K562 (cell line): ENCODE measurements at regions not wholly inside any gene's neighbourhood (a gene's known extent, or its start where the extent isn't known, plus 50 kb on each side); places are given as distances from the start of the nearest gene placed in this dataset.
"Not testable (repeated sequence)": the region's sequence is repeated elsewhere in the genome, so short reads cannot be mapped to it uniquely, and the experiment has no call there.

Experiments used
- ATAC-seq: fragments of 200-7000 bp; cut with Tn5 transposase; 3 replicates; pipeline ENCODE4 v1.9.1; 2020; ENCODE audit warnings: moderate library complexity
- BruUV-seq: library from RNA; stranded (reverse); fragments of 400-500 nt; replicated peaks from 2 replicates; lab custom pipeline; 2021; lab: Mats Ljungman, UMichigan
- CTCF ChIA-PET: fragments of 300-600 bp; formaldehyde crosslinking; extraction: SDS; loops from one replicate; lab custom pipeline; 2021; ENCODE audit warnings: low intra/inter-chr PET ratio; lab: Yijun Ruan, JAX
- POLR2A ChIA-PET: fragments of 300-600, 350-650 bp; sonication (Branson Sonifier 250); formaldehyde crosslinking; extraction: SDS; loops from one replicate; lab custom pipeline; 2021; ENCODE audit warnings: antibody characterized with exemption, inconsistent platforms; lab: Yijun Ruan, JAX
- DNase-seq, 4 experiments: peaks; one replicate each; pipeline versions ENCODE4 v3.0.0 to v3.0.0-alpha.2; 2011 to 2018; ENCODE audit warnings: low spot score in 3 of 4, mixed read lengths in 3 of 4; ENCODE audit errors: extremely low read depth in 1 of 4
- FAIRE-seq: peaks from 2 replicates; lab custom pipeline; 2011; peaks lifted over from hg19 to GRCh38; lab: Jason Lieb, UNC
- H2AFZ ChIP-seq: 2 replicates; pipeline ENCODE4 v1.6.0; 2011; ENCODE audit warnings: low read depth, low read length, control low read depth, inconsistent platforms
- H3K27ac ChIP-seq: fragments of 200-600 bp; 3 replicates; pipeline ENCODE4 v1.8.0; 2011; ENCODE audit warnings: low read depth, mild to moderate bottlenecking, control low read depth, inconsistent platforms, low read length, moderate library complexity, mixed read lengths; ENCODE audit errors: extremely low read depth
- H3K27me3 ChIP-seq, 2 experiments: fragments of 300-600 bp in 1 of 2; 2 replicates in 1 of 2; 3 replicates in 1 of 2; pipeline versions ENCODE4 v1.6.0 to v1.8.0; 2011; ENCODE audit warnings: inconsistent platforms in 2 of 2, low read length in 2 of 2, mild to moderate bottlenecking in 1 of 2, mixed read lengths in 1 of 2, moderate library complexity in 1 of 2; ENCODE audit not compliant: control insufficient read depth in 2 of 2, insufficient read depth in 2 of 2
- H3K36me3 ChIP-seq: fragments of 300-600 bp; 3 replicates; pipeline ENCODE4 v1.8.0; 2011; ENCODE audit warnings: mild to moderate bottlenecking, low read length, inconsistent platforms; ENCODE audit not compliant: control insufficient read depth, insufficient read depth
- H3K4me1 ChIP-seq, 2 experiments: fragments of 200-600 bp in 1 of 2; replicated peaks in 1 of 2; 2 replicates in 1 of 2; 3 replicates in 1 of 2; pipeline versions ENCODE4 v1.5.1 to v1.8.0; 2011; ENCODE audit warnings: inconsistent platforms in 2 of 2, low read length in 2 of 2, mild to moderate bottlenecking in 1 of 2, mixed read lengths in 1 of 2, moderate library complexity in 1 of 2; ENCODE audit not compliant: control insufficient read depth in 2 of 2, insufficient read depth in 2 of 2
- H3K4me2 ChIP-seq: 2 replicates; pipeline ENCODE4 v1.6.1; 2011; ENCODE audit warnings: low read length, control low read depth, inconsistent platforms, mixed read lengths; ENCODE audit not compliant: insufficient read depth
- H3K4me3 ChIP-seq: fragments of 200-600 bp; sonication (generic), shearing (Covaris generic); 2 replicates; pipeline ENCODE4 v1.5.1; 2016; ENCODE audit warnings: control low read depth, inconsistent platforms
- H3K79me2 ChIP-seq: fragments of 200-600 bp; 3 replicates; pipeline ENCODE4 v1.8.0; 2011; ENCODE audit warnings: low read length, inconsistent platforms; ENCODE audit not compliant: control insufficient read depth, insufficient read depth
- H3K9ac ChIP-seq, 2 experiments: 2 replicates each; pipeline versions ENCODE4 v1.6.0 to v1.6.1; 2011; ENCODE audit warnings: low read depth in 2 of 2, low read length in 2 of 2, control low read depth in 1 of 2, inconsistent platforms in 1 of 2, mild to moderate bottlenecking in 1 of 2, mixed read lengths in 1 of 2; ENCODE audit not compliant: insufficient read depth in 1 of 2
- H3K9me1 ChIP-seq: one replicate; pipeline ENCODE4 v1.6.0; 2011; ENCODE audit warnings: inconsistent platforms, mild to moderate bottlenecking, low read length, moderate library complexity; ENCODE audit not compliant: control insufficient read depth, insufficient read depth
- H3K9me3 ChIP-seq: replicated peaks from 2 replicates; pipeline ENCODE4 v1.5.1; 2011; ENCODE audit warnings: low read depth, low read length, inconsistent platforms; ENCODE audit not compliant: control insufficient read depth, insufficient read depth
- H4K20me1 ChIP-seq: replicated peaks from 2 replicates; pipeline ENCODE4 v1.6.1; 2011; ENCODE audit warnings: low read length, inconsistent platforms, mixed read lengths; ENCODE audit not compliant: control insufficient read depth, insufficient read depth
- ESRRA ChIP-seq: fragments of 450-650 bp; IDR thresholded peaks from 2 replicates; pipeline ENCODE4 v1.6.1; 2014; ENCODE audit warnings: low read depth, mild to moderate bottlenecking, moderate library complexity, borderline replicate concordance
- STAT5A ChIP-seq: IDR thresholded peaks from 2 replicates; pipeline ENCODE4 v1.6.1; 2012; ENCODE audit warnings: low read length, inconsistent platforms, borderline replicate concordance
- UBTF ChIP-seq, 2 experiments: IDR thresholded peaks; 2 replicates each; pipeline ENCODE4 v1.6.1; 2012; ENCODE audit warnings: improper control_type of control experiment in 2 of 2, low read depth in 2 of 2, low read length in 2 of 2, borderline replicate concordance in 1 of 2
- ZNF165 ChIP-seq: fragments of 250-450 bp; sonication (Bioruptor Pico); IDR thresholded peaks from 2 replicates; pipeline ENCODE4 v1.4.0; 2020; ENCODE audit warnings: borderline replicate concordance
- ZNF740 ChIP-seq, 3 experiments: fragments of 200-800 bp in 1 of 3; sonication (Bioruptor generic) in 1 of 3; sonication (generic) in 1 of 3; formaldehyde crosslinking in 1 of 3; IDR thresholded peaks; 2 replicates each; pipeline versions ENCODE4 v1.6.1 to v1.8.0; 2016 to 2022; ENCODE audit warnings: mild to moderate bottlenecking in 2 of 3, missing compliant biosample characterization in 2 of 3, missing genetic modification characterization in 2 of 3, missing genetic modification reagents in 1 of 3
- WGBS: fragments of 100-300 bp; shearing (Covaris generic); methylation state at CpG from one replicate; pipeline ENCODE4 v1.1.6; 2016; ENCODE audit warnings: low coverage, mixed read lengths; ENCODE audit not compliant: insufficient coverage; ENCODE audit errors: missing lambda C conversion rate; 5-methylcytosine and 5-hydroxymethylcytosine counted together
- in situ Hi-C: fragments of 300-500 bp; cut with MboI; formaldehyde crosslinking; loops from 4 replicates; pipeline ENCODE4 v1.15.0; 2018; ENCODE audit warnings: inconsistent platforms, mixed read lengths
- intact Hi-C: fragments of 100-400 bp; cut with micrococcal nuclease; formaldehyde crosslinking; loops from 2 replicates; pipeline ENCODE4 v1.14.2; 2022

- intact Hi-C loops (no loop called here), in situ Hi-C loops (no loop called here)
- BruUV-seq: no TSS peak
Observed at GRCh38 chr7:46600340-46600739, 679.3 kb upstream of the IGFBP3 start.

GRCh38 chr7:46594831-46595230 is 673.8 kb upstream of the IGFBP3 start:
- in situ Hi-C loops, H2AFZ ChIP-seq, intact Hi-C loops, H3K4me2 ChIP-seq, H3K9me3 ChIP-seq, H3K9ac ChIP-seq, H4K20me1 ChIP-seq, BruUV-seq, H3K36me3 ChIP-seq, H3K27me3 ChIP-seq, H3K27ac ChIP-seq, ATAC-seq, CTCF ChIA-PET, H3K4me1 ChIP-seq, POLR2A ChIA-PET, FAIRE-seq, DNase-seq, H3K9me1 ChIP-seq, H3K4me3 ChIP-seq, H3K79me2 ChIP-seq: not testable (repeated sequence)
- WGBS: 0% methylated on average over 1 of the region's 1 CpG

More at GRCh38 chr7:46600340-46600739, 679.3 kb upstream of the IGFBP3 start:
- DNase-seq (no peak), FAIRE-seq (no peak), ATAC-seq (no peak)
- H3K4me1 ChIP-seq: no peaks in the 10 kb centered on the region
- ChIA-PET POLR2A (interaction anchor here (0.6 kb wide), 1 partner anchor 580 kb away, joined by 3 read pairs; no protein-coding TSS in a partner anchor), CTCF (no interaction called here)
- H3K4me3 ChIP-seq: no peak overlapping the region
- no peak overlapping the region for H3K27ac ChIP-seq
- 2% methylated on average over 5 of the region's 5 CpGs for WGBS
- no peaks in the 10 kb centered on the region for H3K9me1 ChIP-seq
- no peaks in the 10 kb centered on the region for H3K27me3 ChIP-seq
- H3K9ac ChIP-seq: no peak overlapping the region
- no peaks in the 10 kb centered on the region for H3K79me2 ChIP-seq
- H4K20me1 ChIP-seq: no peaks in the 10 kb centered on the region
- H3K9me3 ChIP-seq: no peaks in the 10 kb centered on the region
- no peaks in the 10 kb centered on the region for H3K36me3 ChIP-seq
- H2AFZ ChIP-seq: no peak overlapping the region
- H3K4me2 ChIP-seq: no peak overlapping the region
- no peak for TF ChIP-seq ZNF740 (CRISPR knock-in tag; IDR thresholded peaks at IDR 0.05)
- no peak for TF ChIP-seq ZNF740 (tag; IDR thresholded peaks at IDR 0.05)
- no peak for TF ChIP-seq STAT5A
- no peak for TF ChIP-seq ZNF165 (CRISPR knock-in tag)
- TF ChIP-seq ESRRA: no peak
- no peak for TF ChIP-seq UBTF (IDR thresholded peaks at IDR 0.05; ENCODE audit: borderline replicate concordance in 1 of 2, low read depth in 2 of 2, low read length in 2 of 2)
